Activated naive CD8-positive, alpha-beta T cell treated with anti-CD3 and anti-CD28 coated beads, Interleukin-2, amount 50 U/mL, for 24 hours (primary cell): ENCODE measurements at regions not wholly inside any gene's neighbourhood (a gene's known extent, or its start where the extent isn't known, plus 50 kb on each side); places are given as distances from the start of the nearest gene placed in this dataset.

Source experiments
- ATAC-seq: fragments of 150-1000 bp; cut with Tn5 transposase; one replicate; pipeline ENCODE4 v1.10.0; 2021
- DNase-seq: peaks from one replicate; pipeline ENCODE4 v3.0.0; 2021
- H3K27ac Mint-ChIP-seq: one replicate; pipeline ENCODE4 v1.8.0; 2021; ENCODE audit warnings: mild to moderate bottlenecking, mixed read lengths
- H3K27me3 Mint-ChIP-seq: one replicate; pipeline ENCODE4 v1.8.0; 2021; ENCODE audit warnings: mixed read lengths
- H3K36me3 Mint-ChIP-seq: one replicate; pipeline ENCODE4 v1.8.0; 2021; ENCODE audit warnings: low read depth, mixed read lengths
- H3K4me1 Mint-ChIP-seq: one replicate; pipeline ENCODE4 v1.8.0; 2021; ENCODE audit warnings: mixed read lengths
- H3K4me3 Mint-ChIP-seq: one replicate; pipeline ENCODE4 v1.8.0; 2021; ENCODE audit warnings: mild to moderate bottlenecking, moderate library complexity, mixed read lengths
- H3K9me3 Mint-ChIP-seq: one replicate; pipeline ENCODE4 v1.8.0; 2021; ENCODE audit warnings: mixed read lengths

DNA sequence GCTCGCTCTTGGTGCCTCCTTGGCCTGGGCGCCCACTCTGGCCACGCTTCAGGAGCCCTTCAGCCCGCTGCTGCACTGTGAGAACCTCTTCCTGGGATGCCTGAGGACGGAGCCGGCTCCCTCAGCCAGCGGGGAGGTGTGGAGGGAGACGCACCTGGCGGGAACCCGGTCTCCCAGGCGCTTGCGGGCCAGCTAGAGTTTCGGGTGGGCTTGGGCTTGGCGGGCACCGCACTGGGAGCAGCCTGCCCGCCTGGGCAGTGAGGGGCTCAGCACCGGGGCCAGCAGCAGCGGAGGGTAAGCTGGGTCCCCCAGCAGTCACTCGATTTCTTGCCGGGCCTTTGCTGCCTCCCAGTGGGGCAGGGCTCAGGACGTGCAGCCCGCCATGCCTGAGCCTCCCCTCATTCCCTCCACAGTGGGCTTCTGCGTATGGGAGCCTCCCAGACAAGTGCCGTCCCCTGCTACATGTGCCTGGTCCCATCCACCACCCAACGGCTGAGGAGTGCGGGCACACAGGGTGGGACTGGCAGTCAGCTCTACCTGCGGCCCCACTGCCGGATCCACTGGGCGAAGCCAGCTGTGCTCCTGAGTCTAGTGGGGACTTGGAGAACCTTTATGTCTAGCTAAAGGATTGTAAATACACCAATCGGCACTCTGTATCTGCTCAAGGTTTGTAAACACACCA, 708.7 kb downstream of the VGLL3 start:
- H3K27me3 Mint-ChIP-seq = no peaks in the 10 kb centered on the region
- no peak overlapping the region for H3K4me3 Mint-ChIP-seq
- H3K36me3 Mint-ChIP-seq = no peaks in the 10 kb centered on the region
- peaks cover 7% of the 10 kb centered on the region for H3K9me3 Mint-ChIP-seq
- no peaks in the 10 kb centered on the region for H3K4me1 Mint-ChIP-seq
- no peak for ATAC-seq
- DNase-seq = no peak
- H3K27ac Mint-ChIP-seq = no peak overlapping the region

DNA sequence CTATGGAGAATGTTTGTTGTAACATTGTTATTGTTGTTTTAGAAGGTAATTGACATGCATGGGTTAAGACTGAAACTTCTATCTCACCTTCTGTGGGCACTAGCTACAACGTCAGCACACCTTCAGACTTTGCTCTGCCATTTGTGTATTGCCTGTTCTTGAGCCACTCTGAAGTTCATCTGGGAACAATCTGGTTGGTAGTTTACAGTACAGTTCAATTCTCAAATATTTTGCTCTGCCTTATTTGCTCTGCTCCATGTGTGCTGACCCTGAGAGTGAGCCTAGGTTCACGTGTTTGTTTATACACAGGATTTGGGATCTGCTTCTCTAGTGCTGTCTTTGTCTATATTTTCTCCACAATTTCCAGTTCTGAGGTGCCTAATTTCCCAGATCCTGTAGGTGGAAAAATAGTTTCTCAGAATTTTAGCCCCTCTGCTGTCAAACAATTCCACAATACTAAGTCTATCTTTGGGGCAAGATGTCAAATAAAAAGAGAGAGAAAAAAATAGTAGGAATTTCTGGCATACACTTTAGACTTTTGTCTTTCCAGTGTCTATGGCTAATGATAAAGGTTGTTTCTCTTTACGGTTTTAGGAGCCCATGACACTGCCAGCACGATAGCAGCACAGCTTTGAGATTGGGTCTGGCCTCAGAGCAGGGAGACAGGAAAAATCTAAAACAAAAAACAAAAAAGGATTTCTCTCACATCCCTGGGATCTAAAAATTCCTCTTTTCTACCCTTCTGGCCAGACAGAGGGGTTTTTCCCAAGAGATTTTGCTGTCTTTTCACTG, 721.4 kb downstream of the VGLL3 start:
- H3K4me1 Mint-ChIP-seq = no peaks in the 10 kb centered on the region
- ATAC-seq (no peak), DNase-seq (no peak)
- H3K27ac Mint-ChIP-seq = no peak overlapping the region
- H3K9me3 Mint-ChIP-seq = peaks cover 8% of the 10 kb centered on the region
- no peaks in the 10 kb centered on the region for H3K36me3 Mint-ChIP-seq
- no peak overlapping the region for H3K4me3 Mint-ChIP-seq
- no peaks in the 10 kb centered on the region for H3K27me3 Mint-ChIP-seq

DNA sequence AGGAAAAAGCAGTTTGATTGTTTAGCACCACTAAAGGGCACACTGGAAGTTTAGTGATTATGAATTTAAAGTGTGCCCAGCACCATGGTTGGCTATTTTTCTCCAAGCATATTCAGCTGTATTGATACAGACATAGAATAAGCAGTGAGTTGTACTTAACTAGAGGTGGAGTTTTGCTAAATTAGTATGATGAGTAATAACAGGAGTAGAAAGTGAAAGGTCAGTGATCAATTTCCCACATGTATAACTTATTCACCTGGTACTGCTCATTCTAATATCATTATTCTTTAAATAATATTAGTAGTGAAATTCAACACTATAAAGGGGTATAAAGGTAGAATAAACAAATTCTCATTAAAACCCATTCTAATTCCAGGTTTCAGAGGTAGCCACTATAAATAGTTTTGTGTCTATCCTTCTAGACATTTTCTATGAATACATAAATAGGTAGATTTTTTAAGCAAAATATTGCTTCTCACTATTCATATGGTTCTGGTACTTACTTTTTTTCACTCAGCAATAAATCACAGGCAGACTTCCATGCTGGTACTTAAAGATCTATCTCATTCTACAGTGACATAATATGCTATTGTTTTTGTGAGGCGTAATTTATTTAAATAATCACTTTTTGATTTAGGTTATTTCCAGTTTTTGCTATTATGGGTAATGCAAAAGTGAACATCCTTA, 732.9 kb downstream of the VGLL3 start:
- H3K36me3 Mint-ChIP-seq = no peaks in the 10 kb centered on the region
- no peak for DNase-seq
- peaks cover 10% of the 10 kb centered on the region for H3K9me3 Mint-ChIP-seq
- no peak for ATAC-seq
- no peaks in the 10 kb centered on the region for H3K27me3 Mint-ChIP-seq
- H3K4me3 Mint-ChIP-seq = no peak overlapping the region
- H3K27ac Mint-ChIP-seq = no peak overlapping the region
- H3K4me1 Mint-ChIP-seq = no peaks in the 10 kb centered on the region

DNA sequence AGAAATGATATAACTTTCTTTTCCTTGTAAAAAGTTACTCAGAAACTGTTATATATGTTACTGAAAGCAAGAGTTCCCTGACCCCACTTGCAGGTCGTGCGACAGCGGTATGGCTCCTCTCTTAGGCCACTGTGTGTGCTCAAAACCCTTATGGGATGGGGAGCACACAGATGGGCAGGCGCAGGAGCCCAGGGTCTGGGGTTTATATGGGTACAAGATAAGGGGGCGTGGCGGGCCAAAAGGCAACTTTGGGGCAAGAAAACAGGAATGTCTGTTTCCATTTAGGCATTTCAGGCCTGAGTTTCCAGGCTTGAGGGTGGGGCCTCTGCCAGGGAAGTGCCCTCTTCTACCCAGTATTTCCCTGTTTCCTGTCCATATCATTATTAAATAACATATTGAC, 736.5 kb downstream of the VGLL3 start:
- Mint-ChIP-seq H3K4me3 (no peak overlapping the region), H3K27me3 (no peaks in the 10 kb centered on the region), H3K4me1 (no peaks in the 10 kb centered on the region), H3K27ac (no peak overlapping the region), H3K9me3 (peaks cover 10% of the 10 kb centered on the region), H3K36me3 (no peaks in the 10 kb centered on the region)
- no peak for DNase-seq
- no peak for ATAC-seq

DNA sequence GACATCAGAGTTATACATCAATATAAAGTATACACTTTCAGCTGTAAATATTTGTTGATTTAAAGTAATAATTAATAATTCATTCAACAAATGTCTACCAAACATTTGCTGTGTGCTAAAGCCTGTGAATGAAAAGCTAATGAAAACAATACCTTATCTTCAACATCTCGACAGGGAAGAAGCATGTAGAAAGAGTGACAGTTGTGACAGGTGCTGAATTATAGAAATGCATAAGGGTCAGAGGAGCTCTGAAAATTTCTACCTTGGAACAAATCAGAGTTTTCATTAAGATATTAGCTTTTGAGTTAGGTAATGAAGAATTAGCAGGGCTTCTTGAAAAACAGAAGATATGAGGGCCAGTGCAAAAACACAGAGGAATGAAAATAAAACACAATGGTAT, 739.2 kb downstream of the VGLL3 start:
- DNase-seq (no peak), ATAC-seq (no peak)
- Mint-ChIP-seq H3K27ac (no peak overlapping the region), H3K4me1 (no peaks in the 10 kb centered on the region), H3K36me3 (no peaks in the 10 kb centered on the region), H3K27me3 (no peaks in the 10 kb centered on the region), H3K9me3 (peaks cover 11% of the 10 kb centered on the region), H3K4me3 (no peak overlapping the region)

DNA sequence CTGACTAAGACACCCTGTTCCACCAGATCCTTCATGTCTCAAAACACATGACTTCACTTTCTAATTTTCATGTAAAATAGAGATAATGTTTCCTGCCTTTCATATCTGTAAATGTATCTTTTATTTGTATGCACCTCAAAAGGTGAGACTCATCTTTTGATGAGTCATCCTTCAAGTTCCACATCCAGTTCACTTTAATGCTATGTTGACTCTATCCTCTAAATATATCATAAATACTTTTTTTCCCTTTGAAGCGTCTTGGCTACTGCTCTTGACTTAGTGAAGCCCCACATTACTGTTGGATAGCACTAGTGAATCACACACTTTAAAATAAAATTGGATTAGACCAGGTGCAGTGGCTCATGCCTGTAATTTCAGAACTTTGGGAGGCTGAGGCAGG, 741.1 kb downstream of the VGLL3 start:
- ATAC-seq (no peak), DNase-seq (no peak)
- H3K9me3 Mint-ChIP-seq = peaks cover 6% of the 10 kb centered on the region
- H3K4me1 Mint-ChIP-seq = no peaks in the 10 kb centered on the region
- no peak overlapping the region for H3K4me3 Mint-ChIP-seq
- no peak overlapping the region for H3K27ac Mint-ChIP-seq
- H3K36me3 Mint-ChIP-seq = no peaks in the 10 kb centered on the region
- no peaks in the 10 kb centered on the region for H3K27me3 Mint-ChIP-seq

DNA sequence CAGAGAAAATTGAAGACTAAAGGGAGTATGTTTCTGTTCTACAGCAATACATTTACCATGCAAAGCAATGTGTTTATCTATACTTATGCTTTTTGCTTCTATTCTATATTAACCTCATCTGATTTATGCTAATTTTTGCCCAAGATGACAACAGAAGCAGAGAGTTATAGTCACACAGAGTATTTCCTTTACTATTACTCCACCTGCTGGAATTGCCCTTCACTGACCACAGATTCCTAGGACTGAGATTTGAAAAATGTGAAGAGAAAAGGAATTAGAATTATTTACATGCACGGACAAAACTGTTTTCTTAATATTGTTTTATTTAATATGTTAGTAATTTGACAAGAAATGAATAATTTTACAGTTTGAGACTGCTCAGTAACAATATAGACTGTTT, 745.6 kb downstream of the VGLL3 start:
- DNase-seq (no peak), ATAC-seq (no peak)
- Mint-ChIP-seq H3K27ac (no peak overlapping the region), H3K27me3 (no peaks in the 10 kb centered on the region), H3K9me3 (peaks cover 6% of the 10 kb centered on the region), H3K4me1 (no peaks in the 10 kb centered on the region), H3K4me3 (no peak overlapping the region), H3K36me3 (no peaks in the 10 kb centered on the region)

DNA sequence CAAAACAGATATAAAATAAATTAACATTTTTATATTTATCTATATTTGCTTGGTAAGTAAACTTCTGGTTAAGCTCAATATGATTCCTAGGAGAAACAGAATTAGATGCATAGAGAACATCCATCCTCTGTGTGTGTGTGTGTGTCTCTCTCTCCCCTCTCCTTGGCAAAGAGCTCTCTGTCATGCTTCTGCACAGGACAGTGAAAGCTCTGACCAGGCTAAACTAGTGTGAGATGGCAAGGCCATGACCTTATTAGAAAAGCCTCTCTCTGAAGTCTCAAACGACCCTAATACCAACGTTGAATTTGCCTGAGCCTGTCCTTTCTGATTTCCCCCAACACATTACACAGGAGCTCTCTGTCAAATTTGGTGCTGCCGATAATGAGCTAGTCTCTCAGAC, 746.0 kb downstream of the VGLL3 start:
- H3K36me3 Mint-ChIP-seq = no peaks in the 10 kb centered on the region
- H3K4me3 Mint-ChIP-seq = no peak overlapping the region
- ATAC-seq = no peak
- DNase-seq = no peak
- no peaks in the 10 kb centered on the region for H3K4me1 Mint-ChIP-seq
- H3K9me3 Mint-ChIP-seq = peaks cover 6% of the 10 kb centered on the region
- H3K27ac Mint-ChIP-seq = no peak overlapping the region
- H3K27me3 Mint-ChIP-seq = no peaks in the 10 kb centered on the region

DNA sequence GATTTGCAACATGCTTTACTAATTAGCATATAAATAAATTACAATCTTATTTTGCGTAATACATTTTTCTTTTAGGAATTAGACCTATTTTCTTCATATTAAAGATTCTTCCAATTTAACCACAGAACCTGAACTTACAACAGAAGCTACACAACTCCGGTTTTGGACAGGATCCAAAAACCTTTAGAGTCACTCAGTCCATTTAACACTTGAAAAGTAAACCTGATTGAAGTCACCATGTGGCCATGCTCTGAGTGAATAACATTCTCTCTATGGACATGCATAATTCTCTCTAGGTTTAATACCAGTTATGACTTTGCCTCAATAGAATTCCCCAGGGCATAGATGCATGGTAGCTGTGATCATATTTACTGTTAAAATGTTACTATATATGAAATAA, 751.0 kb downstream of the VGLL3 start:
- Mint-ChIP-seq H3K4me1 (no peaks in the 10 kb centered on the region), H3K9me3 (no peaks in the 10 kb centered on the region), H3K4me3 (no peak overlapping the region), H3K27me3 (no peaks in the 10 kb centered on the region), H3K36me3 (no peaks in the 10 kb centered on the region), H3K27ac (no peak overlapping the region)
- ATAC-seq (no peak), DNase-seq (no peak)

DNA sequence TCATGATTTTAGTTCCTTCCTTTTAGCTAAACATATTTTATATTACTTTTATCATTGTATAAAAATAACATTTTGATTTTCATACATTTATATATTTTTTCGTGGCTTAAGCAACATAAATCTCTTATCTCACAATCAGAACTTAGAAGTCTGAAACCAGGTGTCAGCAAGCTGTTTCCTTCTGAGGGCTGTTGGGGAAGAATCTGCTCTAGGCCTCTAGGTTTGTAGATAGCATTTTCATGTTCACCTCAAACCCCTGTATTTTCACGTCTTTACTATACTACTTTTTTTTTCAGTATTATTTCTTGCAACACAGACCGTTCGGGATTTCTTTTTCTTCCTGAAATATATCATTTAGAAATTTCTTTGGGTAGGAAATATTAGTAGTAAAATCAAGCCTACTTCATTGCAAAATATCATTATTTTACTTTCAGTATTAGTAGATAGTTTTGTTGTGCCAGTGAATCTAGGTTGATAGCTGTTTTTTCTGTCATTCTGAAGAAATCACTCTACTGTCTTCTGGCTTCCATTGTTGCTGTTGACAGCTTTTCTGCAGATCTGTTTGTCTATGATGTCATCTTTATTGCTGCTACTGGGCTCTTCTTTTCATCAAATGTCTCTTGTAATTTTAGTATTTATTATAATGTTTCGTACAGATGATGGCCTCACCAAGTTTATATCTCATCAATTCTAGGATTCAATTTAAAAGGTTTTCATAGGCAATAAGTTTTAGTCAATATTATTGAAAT, 756.3 kb downstream of the VGLL3 start:
- Mint-ChIP-seq H3K27ac (no peak overlapping the region), H3K36me3 (no peaks in the 10 kb centered on the region), H3K4me3 (no peak overlapping the region), H3K4me1 (no peaks in the 10 kb centered on the region), H3K27me3 (no peaks in the 10 kb centered on the region), H3K9me3 (no peaks in the 10 kb centered on the region)
- DNase-seq (no peak), ATAC-seq (no peak)

DNA sequence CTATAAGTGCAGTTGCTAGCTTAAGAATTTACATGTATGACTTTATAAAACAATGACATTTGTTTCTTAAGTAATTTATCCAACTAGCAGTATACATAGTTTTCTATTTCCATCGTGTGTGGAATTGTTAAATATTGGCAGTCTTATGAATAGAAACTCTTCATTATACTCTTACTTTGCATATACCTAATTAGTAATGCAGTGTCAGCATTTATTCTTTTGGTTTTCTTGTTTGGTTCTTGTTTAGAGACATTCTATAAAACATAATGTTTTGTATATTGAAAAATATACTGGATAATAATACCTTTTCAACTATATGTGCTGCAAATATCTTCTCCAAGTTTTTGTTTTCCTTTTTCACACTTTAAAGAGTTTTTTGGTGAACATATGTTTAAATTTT, 760.2 kb downstream of the VGLL3 start:
- DNase-seq (no peak), ATAC-seq (no peak)
- Mint-ChIP-seq H3K36me3 (no peaks in the 10 kb centered on the region), H3K27ac (no peak overlapping the region), H3K9me3 (no peaks in the 10 kb centered on the region), H3K4me3 (no peak overlapping the region), H3K4me1 (no peaks in the 10 kb centered on the region), H3K27me3 (no peaks in the 10 kb centered on the region)

DNA sequence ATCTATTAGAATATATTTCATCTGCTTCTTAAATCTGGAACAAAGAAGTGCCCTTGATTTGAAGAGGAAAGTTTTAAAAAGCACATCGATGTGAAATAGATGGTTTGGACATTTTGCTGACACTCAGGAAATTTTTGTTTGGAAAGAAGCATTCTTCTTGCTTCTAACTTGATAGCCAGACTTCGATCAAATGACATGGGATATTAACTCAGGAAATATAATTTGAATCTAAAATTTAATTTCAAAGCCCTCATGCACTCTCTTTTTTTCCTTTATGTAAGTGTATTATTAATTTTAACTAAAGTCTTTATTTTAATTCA, 761.2 kb downstream of the VGLL3 start:
- no peaks in the 10 kb centered on the region for H3K9me3 Mint-ChIP-seq
- no peak overlapping the region for H3K27ac Mint-ChIP-seq
- H3K4me1 Mint-ChIP-seq = no peaks in the 10 kb centered on the region
- no peak for ATAC-seq
- DNase-seq = no peak
- no peaks in the 10 kb centered on the region for H3K27me3 Mint-ChIP-seq
- no peaks in the 10 kb centered on the region for H3K36me3 Mint-ChIP-seq
- H3K4me3 Mint-ChIP-seq = no peak overlapping the region

DNA sequence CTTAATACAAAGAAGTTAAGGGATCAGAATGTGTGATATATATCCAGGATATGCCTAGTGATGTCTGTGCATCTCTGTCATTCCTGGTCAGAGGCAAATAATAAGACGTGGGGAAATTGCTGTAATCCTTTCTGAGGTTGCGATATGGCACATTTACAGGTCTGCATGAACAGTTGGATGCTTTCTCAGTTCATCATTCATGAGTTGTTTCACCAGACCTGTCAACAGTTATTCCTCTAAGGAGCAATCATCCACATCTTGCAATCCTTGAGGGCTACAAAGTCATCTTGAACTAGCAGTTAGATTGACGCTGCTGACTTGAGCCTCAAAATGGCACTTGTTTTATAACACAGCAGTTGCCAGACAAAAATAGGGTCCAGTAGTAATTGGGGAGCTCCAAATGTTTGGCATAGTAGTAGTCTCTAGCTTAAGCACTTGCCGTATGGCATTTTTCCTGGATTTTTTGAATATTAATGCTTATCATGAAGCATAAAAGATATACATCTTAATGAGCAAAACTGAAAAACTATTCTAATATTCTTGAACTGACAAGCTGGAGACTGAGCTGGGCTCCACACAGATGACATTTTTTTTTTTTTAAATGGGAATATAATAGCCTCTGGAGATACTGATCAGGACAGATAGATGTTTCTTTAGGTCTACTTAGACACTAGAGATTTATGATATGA, 761.7 kb downstream of the VGLL3 start:
- Mint-ChIP-seq H3K4me3 (no peak overlapping the region), H3K36me3 (no peaks in the 10 kb centered on the region), H3K9me3 (no peaks in the 10 kb centered on the region), H3K27ac (no peak overlapping the region), H3K27me3 (no peaks in the 10 kb centered on the region), H3K4me1 (no peaks in the 10 kb centered on the region)
- DNase-seq = no peak
- ATAC-seq = no peak

DNA sequence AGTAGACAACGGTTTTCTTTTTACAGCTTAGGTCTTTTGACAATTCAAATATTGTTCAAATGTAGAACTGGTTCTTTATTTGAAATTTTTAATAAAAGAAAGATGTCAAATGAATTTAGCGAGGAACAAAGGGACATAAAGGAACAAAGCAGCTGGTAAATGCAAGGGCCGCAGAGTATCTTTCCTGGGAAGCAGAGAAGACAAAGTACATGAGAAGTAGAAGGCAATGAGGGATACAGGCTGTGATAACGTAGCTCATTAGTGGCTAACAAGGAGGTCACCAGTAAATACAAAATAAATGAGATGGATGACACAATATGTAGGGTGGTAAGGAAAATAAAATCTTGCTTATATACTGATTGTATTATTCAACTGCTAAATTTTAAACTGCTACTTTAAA, 762.8 kb downstream of the VGLL3 start:
- Mint-ChIP-seq H3K9me3 (no peaks in the 10 kb centered on the region), H3K27me3 (no peaks in the 10 kb centered on the region), H3K27ac (no peak overlapping the region), H3K4me1 (no peaks in the 10 kb centered on the region), H3K36me3 (no peaks in the 10 kb centered on the region), H3K4me3 (no peak overlapping the region)
- ATAC-seq (no peak), DNase-seq (no peak)
